LNCaP clone FGC (cell line): ENCODE measurements at regions not wholly inside any gene's neighbourhood (a gene's known extent, or its start where the extent isn't known, plus 50 kb on each side); places are given as distances from the start of the nearest gene placed in this dataset.

Source experiments
- DNase-seq: peaks from one replicate; pipeline ENCODE4 v3.0.0-alpha.2; 2011; ENCODE audit warnings: low read depth
- H3K4me3 ChIP-seq: 2 replicates; pipeline ENCODE4 v1.5.1; 2011; ENCODE audit warnings: mild to moderate bottlenecking, low read depth, low read length, control low read depth
- CTCF ChIP-seq: IDR thresholded peaks from 2 replicates; pipeline ENCODE4 v1.5.1; 2012; ENCODE audit warnings: mild to moderate bottlenecking; ENCODE audit not compliant: control insufficient read depth, insufficient read depth; ENCODE audit errors: extremely low read depth

- no peak overlapping the region for H3K4me3 ChIP-seq
- DNase-seq = no peak
- no peak for TF ChIP-seq CTCF
Observed at GRCh38 chr2:42880738-42881690, 88.6 kb upstream of the HAAO start.

- H3K4me3 ChIP-seq = no peak overlapping the region
Observed at GRCh38 chr2:42879913-42880737, 87.7 kb upstream of the HAAO start.

GRCh38 chr2:42879121-42879705 lies 86.8 kb upstream of the HAAO start:
- H3K4me3 ChIP-seq = no peak overlapping the region
- DNase-seq = no peak
- TF ChIP-seq CTCF = no peak

More at GRCh38 chr2:42879913-42880737, 87.7 kb upstream of the HAAO start:
- TF ChIP-seq CTCF = no peak
- DNase-seq = no peak

- TF ChIP-seq CTCF = no peak
- H3K4me3 ChIP-seq = no peak overlapping the region
- DNase-seq = no peak
Observed at GRCh38 chr2:42878581-42878980, 86.2 kb upstream of the HAAO start.

GRCh38 chr2:42877936-42878335 lies 85.6 kb upstream of the HAAO start:
- no peak overlapping the region for H3K4me3 ChIP-seq
- no peak for DNase-seq
- TF ChIP-seq CTCF = no peak

GRCh38 chr2:42877511-42877910 lies 85.1 kb upstream of the HAAO start:
- no peak overlapping the region for H3K4me3 ChIP-seq
- peak; percentile 10 for DNase-seq
- no peak for TF ChIP-seq CTCF
